Right lobe of liver (tissue), 4 donors: ENCODE measurements at regions not wholly inside any gene's neighbourhood (a gene's known extent, or its start where the extent isn't known, plus 50 kb on each side); places are given as distances from the start of the nearest gene placed in this dataset.

ENCODE experiments used
- CTCF ChIP-seq, 4 donors: fragments of 200-600 bp in 3 of 4; fragments of 450-650 bp in 1 of 4; IDR thresholded peaks; one replicate each; pipeline versions ENCODE4 v1.5.1 to v1.8.0; 2016 to 2022; ENCODE audit warnings: antibody characterized with exemption in 4 of 4, mild to moderate bottlenecking in 2 of 4
- POLR2A ChIP-seq: fragments of 450-650 bp; IDR thresholded peaks from one replicate; pipeline ENCODE4 v1.6.1; 2017; ENCODE audit warnings: antibody characterized with exemption, mild to moderate bottlenecking
- donor health status: DM: no; HTN: no; CAD: no.
- donor health status: DM: no; HTN: no; CAD: no.
- donor health status: DM: no; HTN: yes; CAD: no.

GRCh38 chr14:96670391-96670790 lies 126.8 kb upstream of the VRK1 start:
- no peak for TF ChIP-seq CTCF (IDR thresholded peaks at IDR 0.05)
- no peak for TF ChIP-seq POLR2A
